ENCODE measurements at regions not wholly inside any gene's neighbourhood (a gene's known extent, or its start where the extent isn't known, plus 50 kb on each side); places are given as distances from the start of the nearest gene placed in this dataset.
"Not testable (repeated sequence)": the region's sequence is repeated elsewhere in the genome, so short reads cannot be mapped to it uniquely, and the experiment has no call there.

GRCh38 chr5:99161538-99161937 is 232.7 kb upstream of the CHD1 start:
- H3K36me3 ChIP-seq (ENCODE audit: control insufficient read depth, low read depth, low read length); H3K27ac ChIP-seq (ENCODE audit: low read length); H3K4me1 ChIP-seq (ENCODE audit: control insufficient read depth, low read depth, low read length); H3K27me3 ChIP-seq (ENCODE audit: control insufficient read depth, insufficient read depth, low read length); H3K9ac ChIP-seq (ENCODE audit: low read length); H3K9me3 ChIP-seq (ENCODE audit: control insufficient read depth, low read depth, low read length); H3K4me3 ChIP-seq (ENCODE audit: low read length): not testable (repeated sequence)

- Histone ChIP-seq H3K27ac (ENCODE audit: low read length) (no peak overlapping the region), H3K4me3 (ENCODE audit: low read length) (no peak overlapping the region), H3K9ac (ENCODE audit: low read length) (no peak overlapping the region), H3K4me1 (ENCODE audit: control insufficient read depth, low read depth, low read length) (no peaks in the 10 kb centered on the region), H3K27me3 (ENCODE audit: control insufficient read depth, insufficient read depth, low read length) (no peaks in the 10 kb centered on the region), H3K36me3 (ENCODE audit: control insufficient read depth, low read depth, low read length) (no peaks in the 10 kb centered on the region), H3K9me3 (ENCODE audit: control insufficient read depth, low read depth, low read length) (no peaks in the 10 kb centered on the region)
Measured at GRCh38 chr5:99156688-99157087, 227.9 kb upstream of the CHD1 start.

GRCh38 chr5:99143283-99143795 is 214.5 kb upstream of the CHD1 start:
- H3K4me1 ChIP-seq (ENCODE audit: control insufficient read depth, low read depth, low read length); H3K4me3 ChIP-seq (ENCODE audit: low read length); H3K9me3 ChIP-seq (ENCODE audit: control insufficient read depth, low read depth, low read length); H3K36me3 ChIP-seq (ENCODE audit: control insufficient read depth, low read depth, low read length); H3K9ac ChIP-seq (ENCODE audit: low read length); H3K27me3 ChIP-seq (ENCODE audit: control insufficient read depth, insufficient read depth, low read length); H3K27ac ChIP-seq (ENCODE audit: low read length): not testable (repeated sequence)

GRCh38 chr5:99141534-99142128 is 212.8 kb upstream of the CHD1 start:
- Histone ChIP-seq H3K36me3 (ENCODE audit: control insufficient read depth, low read depth, low read length) (no peaks in the 10 kb centered on the region), H3K9me3 (ENCODE audit: control insufficient read depth, low read depth, low read length) (no peaks in the 10 kb centered on the region), H3K27ac (ENCODE audit: low read length) (no peak overlapping the region), H3K4me1 (ENCODE audit: control insufficient read depth, low read depth, low read length) (no peaks in the 10 kb centered on the region), H3K27me3 (ENCODE audit: control insufficient read depth, insufficient read depth, low read length) (no peaks in the 10 kb centered on the region), H3K9ac (ENCODE audit: low read length) (no peak overlapping the region), H3K4me3 (ENCODE audit: low read length) (no peak overlapping the region)

GRCh38 chr5:99138911-99139310 is 210.1 kb upstream of the CHD1 start:
- Histone ChIP-seq H3K36me3 (ENCODE audit: control insufficient read depth, low read depth, low read length) (no peaks in the 10 kb centered on the region), H3K4me1 (ENCODE audit: control insufficient read depth, low read depth, low read length) (no peaks in the 10 kb centered on the region), H3K9ac (ENCODE audit: low read length) (no peak overlapping the region), H3K27ac (ENCODE audit: low read length) (no peak overlapping the region), H3K27me3 (ENCODE audit: control insufficient read depth, insufficient read depth, low read length) (no peaks in the 10 kb centered on the region), H3K9me3 (ENCODE audit: control insufficient read depth, low read depth, low read length) (no peaks in the 10 kb centered on the region), H3K4me3 (ENCODE audit: low read length) (no peak overlapping the region)

GRCh38 chr5:99133921-99134320 is 205.1 kb upstream of the CHD1 start:
- H3K4me3 ChIP-seq (ENCODE audit: low read length), result no peak overlapping the region
- no peaks in the 10 kb centered on the region for H3K27me3 ChIP-seq (ENCODE audit: control insufficient read depth, insufficient read depth, low read length)
- H3K9me3 ChIP-seq (ENCODE audit: control insufficient read depth, low read depth, low read length), result no peaks in the 10 kb centered on the region
- no peak overlapping the region for H3K27ac ChIP-seq (ENCODE audit: low read length)
- no peak overlapping the region for H3K9ac ChIP-seq (ENCODE audit: low read length)
- H3K36me3 ChIP-seq (ENCODE audit: control insufficient read depth, low read depth, low read length), result no peaks in the 10 kb centered on the region
- H3K4me1 ChIP-seq (ENCODE audit: control insufficient read depth, low read depth, low read length), result no peaks in the 10 kb centered on the region

- H3K4me3 ChIP-seq (ENCODE audit: low read length), result no peak overlapping the region
- no peaks in the 10 kb centered on the region for H3K36me3 ChIP-seq (ENCODE audit: control insufficient read depth, low read depth, low read length)
- no peak overlapping the region for H3K27ac ChIP-seq (ENCODE audit: low read length)
- no peaks in the 10 kb centered on the region for H3K4me1 ChIP-seq (ENCODE audit: control insufficient read depth, low read depth, low read length)
- no peak overlapping the region for H3K9ac ChIP-seq (ENCODE audit: low read length)
- H3K9me3 ChIP-seq (ENCODE audit: control insufficient read depth, low read depth, low read length), result no peaks in the 10 kb centered on the region
- H3K27me3 ChIP-seq (ENCODE audit: control insufficient read depth, insufficient read depth, low read length), result no peaks in the 10 kb centered on the region
Measured at GRCh38 chr5:99129768-99130501, 201.1 kb upstream of the CHD1 start.

- no peaks in the 10 kb centered on the region for H3K4me1 ChIP-seq (ENCODE audit: control insufficient read depth, low read depth, low read length)
- H3K27ac ChIP-seq (ENCODE audit: low read length), result no peak overlapping the region
- no peaks in the 10 kb centered on the region for H3K36me3 ChIP-seq (ENCODE audit: control insufficient read depth, low read depth, low read length)
- no peaks in the 10 kb centered on the region for H3K27me3 ChIP-seq (ENCODE audit: control insufficient read depth, insufficient read depth, low read length)
- H3K9ac ChIP-seq (ENCODE audit: low read length), result no peak overlapping the region
- H3K4me3 ChIP-seq (ENCODE audit: low read length), result no peak overlapping the region
- no peaks in the 10 kb centered on the region for H3K9me3 ChIP-seq (ENCODE audit: control insufficient read depth, low read depth, low read length)
Measured at GRCh38 chr5:99122976-99123375, 194.2 kb upstream of the CHD1 start.

- H3K27me3 ChIP-seq (ENCODE audit: control insufficient read depth, insufficient read depth, low read length), result no peaks in the 10 kb centered on the region
- no peak overlapping the region for H3K9ac ChIP-seq (ENCODE audit: low read length)
- H3K4me1 ChIP-seq (ENCODE audit: control insufficient read depth, low read depth, low read length), result no peaks in the 10 kb centered on the region
- H3K36me3 ChIP-seq (ENCODE audit: control insufficient read depth, low read depth, low read length), result no peaks in the 10 kb centered on the region
- no peak overlapping the region for H3K27ac ChIP-seq (ENCODE audit: low read length)
- no peak overlapping the region for H3K4me3 ChIP-seq (ENCODE audit: low read length)
- H3K9me3 ChIP-seq (ENCODE audit: control insufficient read depth, low read depth, low read length), result no peaks in the 10 kb centered on the region
Measured at GRCh38 chr5:99119326-99119725, 190.5 kb upstream of the CHD1 start.

- H3K4me3 ChIP-seq (ENCODE audit: low read length), result no peak overlapping the region
- H3K27ac ChIP-seq (ENCODE audit: low read length), result no peak overlapping the region
- no peaks in the 10 kb centered on the region for H3K27me3 ChIP-seq (ENCODE audit: control insufficient read depth, insufficient read depth, low read length)
Measured at GRCh38 chr5:99116526-99116925, 187.7 kb upstream of the CHD1 start.

GRCh38 chr5:99109894-99110293 is 181.1 kb upstream of the CHD1 start:
- H3K4me3 ChIP-seq (ENCODE audit: low read length), result no peak overlapping the region
- H3K9me3 ChIP-seq (ENCODE audit: control insufficient read depth, low read depth, low read length), result no peaks in the 10 kb centered on the region
- no peaks in the 10 kb centered on the region for H3K4me1 ChIP-seq (ENCODE audit: control insufficient read depth, low read depth, low read length)
- H3K36me3 ChIP-seq (ENCODE audit: control insufficient read depth, low read depth, low read length), result no peaks in the 10 kb centered on the region
- no peak overlapping the region for H3K9ac ChIP-seq (ENCODE audit: low read length)
- no peaks in the 10 kb centered on the region for H3K27me3 ChIP-seq (ENCODE audit: control insufficient read depth, insufficient read depth, low read length)
- H3K27ac ChIP-seq (ENCODE audit: low read length), result no peak overlapping the region

More at GRCh38 chr5:99116526-99116925, 187.7 kb upstream of the CHD1 start:
- no peaks in the 10 kb centered on the region for H3K4me1 ChIP-seq (ENCODE audit: control insufficient read depth, low read depth, low read length)
- H3K9me3 ChIP-seq (ENCODE audit: control insufficient read depth, low read depth, low read length), result no peaks in the 10 kb centered on the region
- H3K9ac ChIP-seq (ENCODE audit: low read length), result no peak overlapping the region
- no peaks in the 10 kb centered on the region for H3K36me3 ChIP-seq (ENCODE audit: control insufficient read depth, low read depth, low read length)

- Histone ChIP-seq H3K27me3 (ENCODE audit: control insufficient read depth, insufficient read depth, low read length) (no peaks in the 10 kb centered on the region), H3K9ac (ENCODE audit: low read length) (no peak overlapping the region), H3K27ac (ENCODE audit: low read length) (no peak overlapping the region), H3K36me3 (ENCODE audit: control insufficient read depth, low read depth, low read length) (no peaks in the 10 kb centered on the region), H3K9me3 (ENCODE audit: control insufficient read depth, low read depth, low read length) (no peaks in the 10 kb centered on the region), H3K4me1 (ENCODE audit: control insufficient read depth, low read depth, low read length) (no peaks in the 10 kb centered on the region), H3K4me3 (ENCODE audit: low read length) (no peak overlapping the region)
Measured at GRCh38 chr5:99105216-99105615, 176.4 kb upstream of the CHD1 start.

All from iPS-18a (cell line).